Pancreas (tissue), 10 donors: ENCODE measurements at regions not wholly inside any gene's neighbourhood (a gene's known extent, or its start where the extent isn't known, plus 50 kb on each side); places are given as distances from the start of the nearest gene placed in this dataset.
A peak's percentile ranks its signal among the peaks of the same experiment; 100 is the strongest.

ENCODE experiments used
- ATAC-seq, 4 donors: fragments of 200-7000 bp; cut with Tn5 transposase; one replicate each; pipeline versions ENCODE4 v1.8.0 to v1.9.1; 2020; ENCODE audit warnings: mild to moderate bottlenecking in 4 of 4, moderate library complexity in 4 of 4
- DNase-seq, 6 donors: peaks; one replicate each; pipeline ENCODE4 v3.0.0-alpha.2; 2020
- FAIRE-seq: peaks from 2 replicates; lab custom pipeline; 2012; peaks lifted over from hg19 to GRCh38; lab: Jason Lieb, UNC
- H3K27ac ChIP-seq, 4 donors: fragments of 200-600 bp; sonication (generic); 1 replicate in 3 of 4; 2 replicates in 1 of 4; pipeline versions ENCODE4 v1.5.0 to v1.8.0; 2020
- H3K27me3 ChIP-seq, 4 donors: fragments of 200-600 bp; one replicate each; pipeline ENCODE4 v1.8.0; 2021
- H3K36me3 ChIP-seq, 3 donors: fragments of 200-600 bp; sonication (generic) in 1 of 3; one replicate each; pipeline versions ENCODE4 v1.5.0 to v1.8.0; 2020 to 2021
- H3K4me1 ChIP-seq, 3 donors: fragments of 200-600 bp; one replicate each; pipeline ENCODE4 v1.8.0; 2021
- H3K4me3 ChIP-seq, 4 donors: fragments of 200-600 bp; sonication (generic) in 2 of 4; one replicate each; pipeline versions ENCODE4 v1.5.0 to v1.8.0; 2020 to 2021
- H3K9me3 ChIP-seq, 4 donors: fragments of 200-600 bp; one replicate each; pipeline ENCODE4 v1.8.0; 2021
- WGBS, 2 donors: extraction: QIAGEN DNeasy Blood & Tissue Kit; methylation state at CpG; one replicate each; pipeline ENCODE4 v1.1.7; 2013; 5-methylcytosine and 5-hydroxymethylcytosine counted together
- intact Hi-C, 3 donors: fragments of 100-400 bp; cut with DNase I; formaldehyde crosslinking; loops; one replicate each; pipeline versions ENCODE4 v1.11.1 to v1.14.2; 2022
- TF ChIP-seq, protein P1 (sequence below), 4 donors: fragments of 200-600 bp; sonication (generic) in 3 of 4; IDR thresholded peaks; one replicate each; pipeline versions ENCODE4 v1.5.0 to v1.8.0; 2021; ENCODE audit warnings: antibody characterized with exemption in 4 of 4
- donor health status: healthy with polysubstance abuse.
- donor health status: DM: no; HTN: no; CAD: no; lungs with moderate emphysema.
- donor health status: DM: no; HTN: no; CAD: no.
- donor health status: control.
- donor health status: control.
- donor health status: Bipolar disorder and iron deficiency.
- donor health status: DM: yes; HTN: yes; CAD: no.
- donor health status: DM: no; HTN: no; CAD: no.
- donor health status: DM: no; HTN: no; CAD: no.
- donor health status: DM: yes; HTN: yes; CAD: no.

DNA sequence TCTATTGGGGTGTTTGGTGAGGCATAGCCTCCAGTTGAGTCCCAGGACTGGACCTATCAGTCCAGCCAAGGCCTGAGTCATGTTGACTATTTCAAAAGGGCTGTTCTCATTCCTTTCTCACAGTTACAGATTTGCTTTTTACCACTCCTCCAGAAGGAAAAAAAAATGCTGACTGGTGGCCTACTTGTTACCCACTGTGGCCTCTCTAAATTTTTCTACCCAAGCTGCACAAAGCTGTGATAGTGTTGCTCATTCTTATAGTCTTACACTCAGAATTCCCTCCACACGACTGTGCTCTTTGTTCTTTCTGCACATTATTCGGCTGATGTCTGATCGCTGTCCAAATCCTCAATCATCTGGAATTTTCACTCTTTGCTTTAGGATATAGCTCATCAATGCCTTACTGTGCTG, 1142.2 kb downstream of the IGSF11 start:
- intact Hi-C loops, result no loop called here
- Histone ChIP-seq H3K27ac (no peak overlapping the region), H3K36me3 (no peaks in the 10 kb centered on the region), H3K27me3 (no peaks in the 10 kb centered on the region), H3K9me3 (no peaks in the 10 kb centered on the region), H3K4me3 (no peak overlapping the region), H3K4me1 (no peaks in the 10 kb centered on the region)
- DNase-seq (no peak), ATAC-seq (peak in 1 of 4 donors; percentile 40), FAIRE-seq (no peak)
- TF ChIP-seq, protein P1, sequence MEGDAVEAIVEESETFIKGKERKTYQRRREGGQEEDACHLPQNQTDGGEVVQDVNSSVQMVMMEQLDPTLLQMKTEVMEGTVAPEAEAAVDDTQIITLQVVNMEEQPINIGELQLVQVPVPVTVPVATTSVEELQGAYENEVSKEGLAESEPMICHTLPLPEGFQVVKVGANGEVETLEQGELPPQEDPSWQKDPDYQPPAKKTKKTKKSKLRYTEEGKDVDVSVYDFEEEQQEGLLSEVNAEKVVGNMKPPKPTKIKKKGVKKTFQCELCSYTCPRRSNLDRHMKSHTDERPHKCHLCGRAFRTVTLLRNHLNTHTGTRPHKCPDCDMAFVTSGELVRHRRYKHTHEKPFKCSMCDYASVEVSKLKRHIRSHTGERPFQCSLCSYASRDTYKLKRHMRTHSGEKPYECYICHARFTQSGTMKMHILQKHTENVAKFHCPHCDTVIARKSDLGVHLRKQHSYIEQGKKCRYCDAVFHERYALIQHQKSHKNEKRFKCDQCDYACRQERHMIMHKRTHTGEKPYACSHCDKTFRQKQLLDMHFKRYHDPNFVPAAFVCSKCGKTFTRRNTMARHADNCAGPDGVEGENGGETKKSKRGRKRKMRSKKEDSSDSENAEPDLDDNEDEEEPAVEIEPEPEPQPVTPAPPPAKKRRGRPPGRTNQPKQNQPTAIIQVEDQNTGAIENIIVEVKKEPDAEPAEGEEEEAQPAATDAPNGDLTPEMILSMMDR (IDR thresholded peaks at IDR 0.05), result no peak
- WGBS, 2 donors, result 72 to 78% methylated on average over 3 of the region's 3 CpGs

- no peaks in the 10 kb centered on the region for H3K27me3 ChIP-seq
- H3K27ac ChIP-seq, result no peak overlapping the region
- no peaks in the 10 kb centered on the region for H3K4me1 ChIP-seq
- TF ChIP-seq, protein P1 (IDR thresholded peaks at IDR 0.05), result no peak
- intact Hi-C loops, result no loop called here
- ATAC-seq (no peak), DNase-seq (no peak), FAIRE-seq (no peak)
- no peak overlapping the region for H3K4me3 ChIP-seq
- no peaks in the 10 kb centered on the region for H3K9me3 ChIP-seq
- no peaks in the 10 kb centered on the region for H3K36me3 ChIP-seq
These were observed 1141.6 kb downstream of the IGSF11 start for GRCh38 chr3:117893001-117893400.

DNA sequence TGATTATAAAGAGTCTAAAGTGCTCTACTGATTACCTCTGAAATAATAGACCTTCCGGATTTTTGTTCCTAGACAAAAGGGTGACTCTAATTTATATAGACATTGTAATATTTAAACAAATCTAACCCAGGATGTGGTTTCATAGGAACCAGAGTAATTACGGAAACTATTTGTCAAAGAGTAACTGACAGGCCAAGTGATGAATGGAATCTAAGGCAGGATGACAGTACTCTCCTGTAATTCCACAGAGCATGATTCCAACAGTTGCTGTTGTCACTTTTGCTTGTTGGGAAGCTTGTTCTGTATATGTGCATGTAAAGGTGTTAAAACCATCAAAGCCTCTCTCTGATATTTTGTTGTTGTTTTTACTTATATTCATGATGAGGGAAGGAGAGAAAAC, 1141.0 kb downstream of the IGSF11 start:
- 60 to 65% methylated on average over 2 of the region's 2 CpGs for WGBS, 2 donors
- DNase-seq (no peak), ATAC-seq (no peak), FAIRE-seq (no peak)
- no peaks in the 10 kb centered on the region for H3K4me1 ChIP-seq
- TF ChIP-seq, protein P1 (IDR thresholded peaks at IDR 0.05), result no peak
- no peaks in the 10 kb centered on the region for H3K27me3 ChIP-seq
- no peak overlapping the region for H3K4me3 ChIP-seq
- intact Hi-C loops, result no loop called here
- no peak overlapping the region for H3K27ac ChIP-seq
- no peaks in the 10 kb centered on the region for H3K9me3 ChIP-seq
- H3K36me3 ChIP-seq, result no peaks in the 10 kb centered on the region

- Histone ChIP-seq H3K4me3 (no peak overlapping the region), H3K36me3 (no peaks in the 10 kb centered on the region), H3K9me3 (no peaks in the 10 kb centered on the region), H3K4me1 (no peaks in the 10 kb centered on the region), H3K27me3 (no peaks in the 10 kb centered on the region), H3K27ac (no peak overlapping the region)
- WGBS, 2 donors, result 40 to 47% methylated on average over 6 of the region's 6 CpGs
- TF ChIP-seq, protein P1 (IDR thresholded peaks at IDR 0.05), result peak in 3 of 4 donors; percentile 28 to 33 (median 33)
- FAIRE-seq, result no peak
- intact Hi-C loops, result no loop called here
- DNase-seq, result no peak
- peak in 2 of 4 donors; percentile 20 to 60 for ATAC-seq
These were observed 1135.7 kb downstream of the IGSF11 start for GRCh38 chr3:117898722-117899522.

DNA sequence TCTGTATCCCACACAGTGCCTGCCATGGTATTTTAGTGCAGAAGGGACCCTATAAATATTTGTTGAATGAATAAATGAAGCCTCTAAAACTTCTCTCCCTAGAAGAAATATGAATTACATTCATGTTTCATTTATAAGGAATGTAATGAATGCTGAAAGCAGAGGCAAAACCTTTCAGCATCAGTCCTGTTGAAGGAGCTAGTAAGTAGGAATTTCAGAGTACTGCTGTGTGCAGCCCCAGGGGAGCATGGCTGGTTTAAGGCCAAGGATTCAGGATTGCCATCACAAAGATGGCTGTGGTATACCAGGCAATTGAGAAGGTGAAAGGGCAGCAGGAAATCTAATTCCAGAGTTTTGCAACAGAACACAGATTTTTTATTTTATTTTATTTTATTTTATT, 1131.4 kb downstream of the IGSF11 start:
- no peak for FAIRE-seq
- no peak for ATAC-seq

More for the DNA sequence above, 1131.4 kb downstream of the IGSF11 start:
- Histone ChIP-seq H3K27me3 (no peaks in the 10 kb centered on the region), H3K36me3 (no peaks in the 10 kb centered on the region), H3K27ac (no peak overlapping the region), H3K9me3 (no peaks in the 10 kb centered on the region), H3K4me1 (no peaks in the 10 kb centered on the region), H3K4me3 (no peak overlapping the region)
- no peak for DNase-seq
- TF ChIP-seq, protein P1 (IDR thresholded peaks at IDR 0.05), result no peak
- intact Hi-C loops, result no loop called here
